ENCODE measurements at regions not wholly inside any gene's neighbourhood (a gene's known extent, or its start where the extent isn't known, plus 50 kb on each side); places are given as distances from the start of the nearest gene placed in this dataset.

- H3K4me3 Mint-ChIP-seq: no peak overlapping the region
- no peak overlapping the region for H3K27ac ChIP-seq (ENCODE audit: low read length)
Measured at GRCh38 chr3:59247402-59247841, 197.6 kb upstream of the CFAP20DC start.

GRCh38 chr3:59246719-59247401 lies 197.0 kb upstream of the CFAP20DC start:
- ATAC-seq (peak in 1 of 3 donors; percentile 83), DNase-seq (no peak)
- H3K27ac ChIP-seq (ENCODE audit: low read length): no peak overlapping the region
- no peaks in the 10 kb centered on the region for H3K4me1 ChIP-seq (ENCODE audit: control insufficient read depth, insufficient read depth, low read length)
- H3K27me3 ChIP-seq (ENCODE audit: control insufficient read depth, insufficient read depth, low read length): no peaks in the 10 kb centered on the region
- Mint-ChIP-seq H3K4me3 (no peak overlapping the region), H3K36me3 (no peaks in the 10 kb centered on the region), H3K27me3 (ENCODE audit: low read depth in 2 of 2) (peaks cover 7 to 9% of the 10 kb centered on the region in 2 donors), H3K27ac (no peak overlapping the region), H3K4me1 (peaks cover 0 to 7% of the 10 kb centered on the region in 2 donors), H3K9me3 (no peaks in the 10 kb centered on the region)
- intact Hi-C loops (cut with micrococcal nuclease): no loop called here
- H3K4me3 ChIP-seq (ENCODE audit: low read length): no peak overlapping the region
- no peaks in the 10 kb centered on the region for H3K9me3 ChIP-seq (ENCODE audit: control insufficient read depth, insufficient read depth, low read length)
- whole genome bisulfite sequencing (ENCODE audit: insufficient coverage): 71% methylated on average over 2 of the region's 3 CpGs
- H3K36me3 ChIP-seq (ENCODE audit: control insufficient read depth, insufficient read depth, low read length): no peaks in the 10 kb centered on the region
- TF ChIP-seq CTCF (IDR thresholded peaks at IDR 0.05): no peak

More at GRCh38 chr3:59247402-59247841, 197.6 kb upstream of the CFAP20DC start:
- Mint-ChIP-seq H3K36me3 (no peaks in the 10 kb centered on the region), H3K27me3 (ENCODE audit: low read depth in 2 of 2) (peaks cover 7 to 9% of the 10 kb centered on the region in 2 donors), H3K27ac (no peak overlapping the region), H3K4me1 (peaks cover 0 to 7% of the 10 kb centered on the region in 2 donors), H3K9me3 (no peaks in the 10 kb centered on the region)
- ATAC-seq (peak in 1 of 3 donors; percentile 35), DNase-seq (no peak)
- no peak for TF ChIP-seq CTCF (IDR thresholded peaks at IDR 0.05)
- H3K27me3 ChIP-seq (ENCODE audit: control insufficient read depth, insufficient read depth, low read length): no peaks in the 10 kb centered on the region
- no peaks in the 10 kb centered on the region for H3K36me3 ChIP-seq (ENCODE audit: control insufficient read depth, insufficient read depth, low read length)
- no peaks in the 10 kb centered on the region for H3K4me1 ChIP-seq (ENCODE audit: control insufficient read depth, insufficient read depth, low read length)
- no peak overlapping the region for H3K4me3 ChIP-seq (ENCODE audit: low read length)
- no peaks in the 10 kb centered on the region for H3K9me3 ChIP-seq (ENCODE audit: control insufficient read depth, insufficient read depth, low read length)
- 82% methylated on average over 3 of the region's 3 CpGs for whole genome bisulfite sequencing (ENCODE audit: insufficient coverage)
- intact Hi-C loops (cut with micrococcal nuclease): no loop called here

GRCh38 chr3:59245859-59246501 lies 196.2 kb upstream of the CFAP20DC start:
- peak in 1 of 3 donors; percentile 40 for ATAC-seq
- intact Hi-C loops (cut with micrococcal nuclease): no loop called here

More at GRCh38 chr3:59245859-59246501, 196.2 kb upstream of the CFAP20DC start:
- Mint-ChIP-seq H3K36me3 (no peaks in the 10 kb centered on the region), H3K4me1 (peaks cover 0 to 7% of the 10 kb centered on the region in 2 donors), H3K27me3 (ENCODE audit: low read depth in 2 of 2) (peaks cover 9% of the 10 kb centered on the region in 2 donors), H3K27ac (no peak overlapping the region), H3K9me3 (no peaks in the 10 kb centered on the region), H3K4me3 (no peak overlapping the region)
- WGBS (ENCODE audit: insufficient coverage): 88% methylated on average over 8 of the region's 8 CpGs
- no peaks in the 10 kb centered on the region for H3K27me3 ChIP-seq (ENCODE audit: control insufficient read depth, insufficient read depth, low read length)
- no peak overlapping the region for H3K4me3 ChIP-seq (ENCODE audit: low read length)
- no peak overlapping the region for H3K27ac ChIP-seq (ENCODE audit: low read length)
- no peaks in the 10 kb centered on the region for H3K9me3 ChIP-seq (ENCODE audit: control insufficient read depth, insufficient read depth, low read length)
- no peak for DNase-seq
- no peaks in the 10 kb centered on the region for H3K4me1 ChIP-seq (ENCODE audit: control insufficient read depth, insufficient read depth, low read length)
- no peaks in the 10 kb centered on the region for H3K36me3 ChIP-seq (ENCODE audit: control insufficient read depth, insufficient read depth, low read length)
- TF ChIP-seq CTCF (IDR thresholded peaks at IDR 0.05): no peak
